GM19238 (cell line): ENCODE measurements at regions not wholly inside any gene's neighbourhood (a gene's known extent, or its start where the extent isn't known, plus 50 kb on each side); places are given as distances from the start of the nearest gene placed in this dataset.
"Not testable (repeated sequence)": the region's sequence is repeated elsewhere in the genome, so short reads cannot be mapped to it uniquely, and the experiment has no call there.

Experiments used
- DNase-seq: peaks from one replicate; pipeline ENCODE4 v3.0.0; 2011; ENCODE audit warnings: low spot score; ENCODE audit not compliant: insufficient read length

- DNase-seq = no peak
These were observed 213.5 kb upstream of the ZNF32 start for GRCh38 chr10:43861966-43862751.

GRCh38 chr10:43859016-43859525 lies 210.4 kb upstream of the ZNF32 start:
- no peak for DNase-seq

GRCh38 chr10:43857931-43858315 lies 209.2 kb upstream of the ZNF32 start:
- DNase-seq = no peak

DNA sequence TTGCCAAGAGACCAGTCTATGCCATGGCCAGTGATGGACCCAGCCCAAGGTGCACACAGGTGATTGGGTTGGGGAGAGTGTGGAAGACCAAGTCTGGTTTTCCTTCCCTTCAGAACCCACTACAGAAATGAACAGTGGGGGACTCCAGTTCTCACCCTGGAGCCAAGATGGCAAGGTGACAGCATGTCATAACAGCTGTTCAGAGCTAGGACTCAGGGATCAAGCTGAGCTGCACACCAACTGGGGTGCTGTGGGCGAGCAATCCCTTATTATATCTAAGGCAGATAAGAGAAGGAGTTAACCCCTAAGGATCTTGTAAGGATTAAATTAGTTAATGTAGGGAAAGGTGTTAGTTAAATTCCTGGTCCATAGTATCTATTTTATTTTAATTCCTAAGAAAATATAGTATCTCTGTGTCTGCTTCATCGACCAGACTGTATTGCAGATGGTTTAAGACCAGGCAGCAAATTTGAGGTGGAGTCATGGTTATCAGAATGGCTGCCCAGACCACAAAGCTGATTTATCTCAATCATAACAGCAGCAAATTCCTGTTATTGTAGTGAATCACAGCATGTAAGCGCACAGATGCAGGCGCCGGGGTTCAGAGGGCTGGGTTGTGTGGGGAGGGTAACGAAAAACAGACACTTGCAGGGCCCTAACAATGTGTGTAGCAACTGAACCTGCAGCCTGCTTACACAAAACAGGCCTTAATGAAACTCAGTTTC lies 208.7 kb upstream of the ZNF32 start:
- DNase-seq = no peak

GRCh38 chr10:43856299-43856698 lies 207.6 kb upstream of the ZNF32 start:
- DNase-seq = no peak

- DNase-seq = no peak
These were observed 207.1 kb upstream of the ZNF32 start for GRCh38 chr10:43855667-43856210.

DNA sequence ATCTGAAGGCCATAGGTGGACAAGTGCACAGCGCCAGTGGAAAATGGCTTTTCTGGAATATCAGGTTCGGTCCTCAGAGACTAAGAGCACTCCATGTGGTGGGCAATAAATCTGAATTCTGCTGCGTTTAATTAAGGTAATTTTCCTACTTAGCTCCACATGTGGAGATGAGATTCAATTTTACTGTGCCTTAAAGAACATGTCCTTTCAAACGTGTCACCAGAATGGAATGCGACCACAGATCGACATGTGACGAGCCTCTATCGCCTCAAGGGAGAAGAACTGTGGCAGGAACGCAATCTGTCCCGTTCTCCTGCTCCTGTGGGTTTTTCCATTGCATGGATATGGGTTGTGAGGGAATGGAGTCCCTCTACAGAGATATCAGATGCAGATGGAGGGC lies 205.3 kb upstream of the ZNF32 start:
- no peak for DNase-seq

- no peak for DNase-seq
These were observed 204.7 kb upstream of the ZNF32 start for GRCh38 chr10:43853369-43853768.

DNA sequence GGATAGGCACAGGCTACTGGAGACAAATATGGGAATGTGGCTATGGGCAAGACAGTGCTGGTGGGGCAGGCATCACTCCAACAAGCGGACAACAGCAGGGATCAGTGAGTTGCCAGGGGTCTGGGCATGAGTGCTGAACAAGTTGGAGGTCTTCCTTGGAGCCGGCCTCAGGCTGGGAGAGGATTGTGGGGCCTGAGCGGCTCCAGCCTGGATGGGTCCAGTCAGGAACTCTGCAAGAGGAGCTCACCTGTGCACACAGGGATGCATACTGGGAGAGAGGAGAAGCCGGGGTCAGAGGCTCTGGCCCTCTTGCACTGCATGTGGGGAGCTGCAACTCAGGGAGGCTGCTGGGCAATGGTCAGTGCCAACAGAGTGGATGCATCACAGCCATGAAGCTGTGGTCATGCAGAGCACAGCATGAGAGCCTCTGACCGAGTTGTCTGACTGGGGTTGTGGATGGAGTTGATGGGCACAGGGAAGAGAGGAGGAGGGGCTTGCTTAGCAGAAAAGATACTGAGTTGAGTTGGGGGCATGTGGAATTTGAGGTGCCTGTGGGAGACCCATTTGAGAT lies 204.0 kb upstream of the ZNF32 start:
- no peak for DNase-seq

DNA sequence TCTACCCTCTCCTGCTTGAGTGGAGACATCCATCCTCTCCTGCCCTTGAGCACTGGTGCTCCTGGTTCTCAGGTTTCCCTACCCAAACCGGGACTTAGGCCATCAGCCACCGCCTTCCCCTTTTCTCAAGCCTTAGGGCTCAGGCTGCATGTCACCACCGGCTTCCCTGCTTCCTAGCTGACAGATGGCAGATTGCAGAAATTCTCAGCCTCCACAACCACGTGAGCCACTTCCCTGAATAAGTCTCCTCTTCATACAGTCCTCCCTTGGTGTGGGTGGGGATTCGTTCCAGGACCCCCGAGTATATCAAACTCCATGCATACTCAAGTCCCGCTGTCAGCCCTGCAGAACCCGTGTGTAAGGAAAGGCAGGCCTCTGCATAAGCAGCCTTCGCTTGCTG lies 203.5 kb upstream of the ZNF32 start:
- no peak for DNase-seq

GRCh38 chr10:43851030-43851429 lies 202.3 kb upstream of the ZNF32 start:
- DNase-seq = no peak

DNA sequence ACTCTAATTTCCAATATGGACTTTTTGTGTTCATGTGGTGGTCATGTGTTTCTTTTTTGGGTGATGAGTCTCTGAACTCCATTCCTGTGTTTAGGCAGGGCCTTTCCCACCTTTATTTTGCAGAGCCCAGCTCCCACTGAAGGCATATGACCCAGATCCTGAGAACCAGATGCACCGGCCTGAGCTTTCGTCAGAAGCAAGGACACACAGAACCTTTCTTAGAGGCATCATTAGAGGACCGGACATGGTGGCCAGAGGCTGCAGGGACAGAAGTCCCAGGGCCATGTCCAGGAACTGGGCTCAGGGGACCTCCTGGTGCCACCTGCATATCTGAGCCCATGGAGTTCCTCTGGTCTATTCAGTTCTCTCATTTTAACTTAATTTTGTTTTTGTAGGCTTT lies 200.9 kb upstream of the ZNF32 start:
- no peak for DNase-seq

DNA sequence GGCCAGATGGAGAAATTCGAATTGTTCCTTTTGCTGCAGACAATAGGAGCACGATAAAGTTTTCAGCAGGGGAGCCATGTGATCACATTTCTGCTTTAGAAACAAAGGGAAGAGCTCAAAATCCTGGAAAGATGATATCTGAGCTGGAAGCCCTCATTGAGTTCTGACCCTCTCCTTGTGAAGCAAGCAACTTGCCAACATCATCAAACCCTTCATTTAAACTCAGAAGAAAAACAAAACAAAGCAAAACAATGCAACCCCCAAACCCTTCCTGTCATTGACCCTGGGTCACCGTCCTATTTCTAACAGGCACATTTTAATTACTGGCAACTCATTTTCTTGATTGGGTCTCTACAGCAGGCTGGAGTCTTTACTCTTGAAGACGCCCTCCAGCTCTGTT lies 198.3 kb upstream of the ZNF32 start:
- DNase-seq = no peak

- no peak for DNase-seq
These were observed 197.6 kb upstream of the ZNF32 start for GRCh38 chr10:43846187-43846680.

DNA sequence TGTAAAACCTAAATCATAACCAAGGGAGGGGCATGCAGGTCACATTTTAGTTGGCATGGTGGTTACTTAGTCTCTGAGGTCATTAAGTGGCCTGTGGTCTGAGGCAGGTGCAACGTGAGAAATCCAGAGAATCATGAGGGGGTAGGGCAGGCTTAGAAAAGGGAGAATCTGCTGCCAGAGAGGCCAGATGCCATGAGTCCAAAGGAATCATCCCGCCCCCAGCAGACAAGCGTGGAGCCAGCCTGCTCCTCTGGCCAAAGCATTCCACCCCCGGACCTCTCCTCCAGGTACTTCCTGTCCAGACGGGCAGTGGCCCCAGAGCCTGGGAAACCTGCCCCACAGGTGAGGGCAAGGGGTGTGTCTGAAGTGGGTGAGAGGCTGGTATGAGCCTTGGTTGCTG lies 196.4 kb upstream of the ZNF32 start:
- DNase-seq = no peak

DNA sequence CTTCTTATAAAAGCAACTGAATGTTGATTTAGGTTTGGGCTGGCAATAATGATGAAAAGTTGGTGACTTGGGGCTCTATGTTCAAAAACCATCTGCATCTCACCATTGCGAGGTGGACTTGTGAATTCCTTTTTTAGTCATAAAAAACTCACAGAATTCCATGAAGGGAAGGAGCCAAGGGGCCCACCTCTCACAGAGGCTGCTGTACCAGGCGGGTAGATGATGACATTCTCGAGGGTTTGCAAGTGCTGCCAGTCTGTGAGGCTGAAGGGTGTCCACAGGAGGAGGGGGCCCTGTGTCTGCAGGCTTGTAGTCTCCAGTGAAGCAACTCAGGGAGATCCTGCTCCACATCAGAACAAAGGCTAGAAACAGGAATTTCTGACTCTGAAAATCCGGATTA lies 195.5 kb upstream of the ZNF32 start:
- no peak for DNase-seq

DNA sequence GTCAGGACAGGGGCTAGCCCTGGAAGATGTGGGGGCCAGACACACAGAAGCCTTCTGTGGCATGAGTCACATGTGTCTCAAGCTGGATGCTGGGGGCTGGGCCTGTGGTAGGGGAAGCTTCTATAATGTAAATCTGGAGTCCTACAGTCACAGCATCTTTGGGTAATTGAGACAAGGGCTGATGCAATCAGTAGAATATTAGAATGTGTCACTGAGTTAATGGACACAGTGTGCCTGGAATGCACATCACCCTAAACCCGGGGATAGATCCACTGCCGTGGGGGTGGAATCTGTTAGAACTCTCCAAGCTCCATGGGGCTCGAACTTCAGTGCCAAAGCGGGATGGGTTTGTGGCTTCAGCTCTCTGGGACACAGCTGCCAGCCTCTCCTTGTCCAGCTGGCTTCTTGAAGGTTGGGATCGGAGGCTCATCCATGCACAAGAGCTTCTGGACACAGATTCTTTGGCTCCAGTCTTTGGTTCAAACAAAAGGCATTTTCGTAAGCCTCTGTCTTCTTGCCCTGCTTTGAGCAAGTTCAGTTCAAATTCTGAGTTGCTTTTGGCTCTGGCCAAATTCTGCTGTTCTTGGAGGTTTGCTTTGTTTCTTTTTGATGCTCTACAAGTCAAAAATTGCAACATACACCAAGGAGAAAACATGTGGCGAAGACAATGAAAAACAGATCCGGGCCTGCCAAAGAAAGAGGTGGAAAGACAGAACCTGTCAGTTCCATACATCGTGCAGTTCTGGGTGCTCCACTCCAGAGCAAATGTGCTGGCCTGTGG lies 194.8 kb upstream of the ZNF32 start:
- no peak for DNase-seq

- no peak for DNase-seq
These were observed 193.8 kb upstream of the ZNF32 start for GRCh38 chr10:43842496-43842895.

GRCh38 chr10:43842072-43842471 lies 193.4 kb upstream of the ZNF32 start:
- DNase-seq = no peak

- DNase-seq = no peak
These were observed 191.3 kb upstream of the ZNF32 start for GRCh38 chr10:43839973-43840372.

- DNase-seq = not testable (repeated sequence)
These were observed 186.1 kb upstream of the ZNF32 start for GRCh38 chr10:43834751-43835150.
